Peyer's patch (tissue), 4 donors: ENCODE measurements at regions not wholly inside any gene's neighbourhood (a gene's known extent, or its start where the extent isn't known, plus 50 kb on each side); places are given as distances from the start of the nearest gene placed in this dataset.

Experiments
- DNase-seq, 3 donors: peaks; one replicate each; pipeline ENCODE4 v3.0.0-alpha.2; 2017 to 2019
- H3K27ac ChIP-seq, 4 donors: fragments of 200-600 bp; sonication (generic); one replicate each; pipeline ENCODE4 v1.5.1; 2016 to 2019
- H3K27me3 ChIP-seq, 2 donors: fragments of 200-600 bp; sonication (generic); one replicate each; pipeline ENCODE4 v1.5.1; 2019
- H3K36me3 ChIP-seq, 3 donors: fragments of 200-600 bp; sonication (generic); one replicate each; pipeline ENCODE4 v1.5.1; 2016 to 2019
- H3K4me1 ChIP-seq, 4 donors: fragments of 200-600 bp; sonication (generic); one replicate each; pipeline ENCODE4 v1.5.1; 2016 to 2019
- H3K4me3 ChIP-seq, 4 donors: fragments of 200-600 bp; sonication (generic); 1 replicate in 3 of 4; 2 replicates in 1 of 4; pipeline ENCODE4 v1.5.1; 2016 to 2019; ENCODE audit warnings: mild to moderate bottlenecking in 1 of 4
- H3K9me3 ChIP-seq, 4 donors: fragments of 200-600 bp; sonication (generic); one replicate each; pipeline ENCODE4 v1.5.1; 2016 to 2019; ENCODE audit warnings: mild to moderate bottlenecking in 1 of 4
- POLR2A ChIP-seq, 2 donors: fragments of 450-650 bp; IDR thresholded peaks; one replicate each; pipeline ENCODE4 v1.5.1; 2017; ENCODE audit warnings: antibody characterized with exemption in 2 of 2, mild to moderate bottlenecking in 2 of 2, moderate library complexity in 2 of 2
- TF ChIP-seq, protein P1 (sequence below), 6 experiments: fragments of 450-650 bp in 4 of 6; fragments of 200-600 bp in 2 of 6; sonication (generic) in 1 of 6; IDR thresholded peaks; one replicate each; pipeline ENCODE4 v1.5.1; 2017 to 2019; ENCODE audit warnings: antibody characterized with exemption in 6 of 6, mild to moderate bottlenecking in 3 of 6, moderate library complexity in 1 of 6

DNA sequence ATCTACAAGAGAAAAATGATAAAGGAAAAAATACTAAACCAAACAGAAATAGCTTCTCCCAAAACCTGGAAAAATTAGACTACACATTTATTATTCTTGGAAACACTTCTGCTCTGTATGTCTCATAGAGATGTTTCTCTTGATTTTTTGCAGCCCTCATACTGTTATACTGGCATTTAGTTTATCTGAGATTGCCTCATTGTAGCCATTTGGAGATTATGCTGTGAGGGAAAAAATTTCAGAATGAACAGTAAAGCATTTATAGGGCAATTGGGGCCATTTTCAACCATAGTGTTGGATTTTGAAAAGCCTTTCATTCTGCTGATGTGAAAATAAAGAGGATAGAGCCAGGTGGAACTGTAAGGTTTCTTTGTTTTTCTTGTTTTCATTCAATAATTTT lies 441.8 kb upstream of the RIOK2 start:
- Histone ChIP-seq H3K4me3 (no peak overlapping the region), H3K9me3 (no peaks in the 10 kb centered on the region), H3K27ac (no peak overlapping the region), H3K27me3 (no peaks in the 10 kb centered on the region), H3K36me3 (no peaks in the 10 kb centered on the region), H3K4me1 (no peaks in the 10 kb centered on the region)
- TF ChIP-seq, protein P1, sequence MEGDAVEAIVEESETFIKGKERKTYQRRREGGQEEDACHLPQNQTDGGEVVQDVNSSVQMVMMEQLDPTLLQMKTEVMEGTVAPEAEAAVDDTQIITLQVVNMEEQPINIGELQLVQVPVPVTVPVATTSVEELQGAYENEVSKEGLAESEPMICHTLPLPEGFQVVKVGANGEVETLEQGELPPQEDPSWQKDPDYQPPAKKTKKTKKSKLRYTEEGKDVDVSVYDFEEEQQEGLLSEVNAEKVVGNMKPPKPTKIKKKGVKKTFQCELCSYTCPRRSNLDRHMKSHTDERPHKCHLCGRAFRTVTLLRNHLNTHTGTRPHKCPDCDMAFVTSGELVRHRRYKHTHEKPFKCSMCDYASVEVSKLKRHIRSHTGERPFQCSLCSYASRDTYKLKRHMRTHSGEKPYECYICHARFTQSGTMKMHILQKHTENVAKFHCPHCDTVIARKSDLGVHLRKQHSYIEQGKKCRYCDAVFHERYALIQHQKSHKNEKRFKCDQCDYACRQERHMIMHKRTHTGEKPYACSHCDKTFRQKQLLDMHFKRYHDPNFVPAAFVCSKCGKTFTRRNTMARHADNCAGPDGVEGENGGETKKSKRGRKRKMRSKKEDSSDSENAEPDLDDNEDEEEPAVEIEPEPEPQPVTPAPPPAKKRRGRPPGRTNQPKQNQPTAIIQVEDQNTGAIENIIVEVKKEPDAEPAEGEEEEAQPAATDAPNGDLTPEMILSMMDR (IDR thresholded peaks at IDR 0.05): no peak
- TF ChIP-seq POLR2A (IDR thresholded peaks at IDR 0.05): no peak
- no peak for DNase-seq

DNA sequence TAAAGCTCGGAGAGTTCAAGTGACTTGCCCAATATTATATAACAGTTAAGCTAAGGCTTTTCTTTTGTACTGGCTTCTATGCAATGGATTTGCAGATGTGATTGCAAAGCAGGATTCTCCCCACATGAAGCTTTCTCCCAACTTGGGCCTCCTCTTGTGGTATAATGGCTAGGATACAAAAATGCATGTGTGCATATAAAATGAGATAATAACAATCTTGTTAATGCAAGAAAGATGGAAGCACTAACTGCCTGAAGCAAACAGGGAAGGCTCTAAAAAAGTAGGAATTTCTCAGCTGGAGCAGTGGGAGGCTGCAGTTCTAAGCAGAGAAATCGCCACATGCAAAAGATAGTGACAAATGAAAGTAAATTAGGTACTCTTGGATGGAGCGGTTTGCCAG lies 444.2 kb upstream of the RIOK2 start:
- Histone ChIP-seq H3K4me1 (no peaks in the 10 kb centered on the region), H3K9me3 (no peaks in the 10 kb centered on the region), H3K36me3 (no peaks in the 10 kb centered on the region), H3K4me3 (no peak overlapping the region), H3K27me3 (no peaks in the 10 kb centered on the region), H3K27ac (no peak overlapping the region)
- no peak for DNase-seq
- TF ChIP-seq, protein P1 (IDR thresholded peaks at IDR 0.05): no peak
- no peak for TF ChIP-seq POLR2A (IDR thresholded peaks at IDR 0.05)

DNA sequence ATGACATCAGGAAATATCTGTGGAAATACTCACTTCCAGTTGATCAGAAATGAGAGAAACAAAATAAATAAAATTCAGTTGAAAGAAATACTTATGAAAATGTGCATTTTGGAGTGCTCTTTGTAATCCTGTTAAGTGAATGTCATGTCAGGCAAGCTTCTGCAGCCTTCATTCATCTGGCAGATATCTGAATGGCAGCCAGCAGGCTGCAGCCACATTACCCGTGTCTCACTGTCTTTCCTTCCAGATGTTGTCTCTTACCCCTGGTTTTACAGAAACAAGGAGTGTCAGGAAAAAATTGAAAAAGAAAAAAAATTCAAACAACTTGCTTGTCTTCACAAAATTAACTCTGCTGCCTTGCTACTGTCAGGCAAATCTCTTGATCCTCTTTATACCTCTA lies 445.0 kb upstream of the RIOK2 start:
- no peaks in the 10 kb centered on the region for H3K36me3 ChIP-seq
- no peak overlapping the region for H3K4me3 ChIP-seq
- TF ChIP-seq POLR2A (IDR thresholded peaks at IDR 0.05): no peak
- TF ChIP-seq, protein P1 (IDR thresholded peaks at IDR 0.05): no peak
- H3K27me3 ChIP-seq: no peaks in the 10 kb centered on the region
- H3K4me1 ChIP-seq: no peaks in the 10 kb centered on the region
- no peaks in the 10 kb centered on the region for H3K9me3 ChIP-seq
- no peak overlapping the region for H3K27ac ChIP-seq
- DNase-seq: no peak

DNA sequence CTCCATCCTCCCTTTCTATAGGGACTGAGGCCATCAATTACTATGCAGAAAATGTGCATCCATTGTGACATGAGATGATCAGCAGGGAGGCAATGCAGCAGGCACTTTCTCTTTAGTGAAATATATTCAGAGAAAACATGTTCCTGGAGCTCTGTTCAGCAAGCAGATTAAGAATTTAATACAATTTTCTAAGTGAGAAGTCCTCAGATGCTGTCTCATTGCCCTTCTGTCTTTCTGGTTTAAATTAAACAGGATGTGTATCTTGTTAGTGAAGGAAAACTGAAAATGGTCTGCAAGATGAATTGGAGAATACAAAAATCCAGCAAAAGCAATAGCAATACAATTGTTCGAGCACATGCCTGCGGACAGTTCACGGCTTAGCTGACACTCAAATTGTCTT lies 445.8 kb upstream of the RIOK2 start:
- TF ChIP-seq, protein P1 (IDR thresholded peaks at IDR 0.05): no peak
- TF ChIP-seq POLR2A (IDR thresholded peaks at IDR 0.05): no peak
- no peaks in the 10 kb centered on the region for H3K9me3 ChIP-seq
- no peaks in the 10 kb centered on the region for H3K4me1 ChIP-seq
- no peaks in the 10 kb centered on the region for H3K27me3 ChIP-seq
- no peak overlapping the region for H3K4me3 ChIP-seq
- no peaks in the 10 kb centered on the region for H3K36me3 ChIP-seq
- DNase-seq: no peak
- H3K27ac ChIP-seq: no peak overlapping the region

DNA sequence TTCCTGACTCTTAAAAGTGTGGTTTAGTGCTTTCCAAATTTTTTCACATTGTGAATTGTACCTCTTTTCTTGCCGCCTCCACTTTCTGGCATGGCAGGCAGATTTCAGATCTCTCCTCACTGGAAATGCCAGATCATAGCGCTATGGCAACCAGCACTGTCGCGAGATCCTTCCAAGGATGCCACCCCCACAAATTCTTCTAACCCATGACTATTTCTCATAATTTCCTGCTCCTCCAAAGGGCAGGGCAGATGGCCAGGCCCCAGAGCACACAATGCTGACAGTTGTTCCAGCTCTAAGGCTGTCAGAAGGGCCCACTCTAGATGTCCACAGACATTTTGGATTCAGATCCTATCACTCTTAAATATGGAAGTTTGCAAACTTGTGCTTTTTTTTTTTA lies 446.2 kb upstream of the RIOK2 start:
- Histone ChIP-seq H3K4me1 (no peaks in the 10 kb centered on the region), H3K27me3 (no peaks in the 10 kb centered on the region), H3K27ac (no peak overlapping the region), H3K4me3 (no peak overlapping the region), H3K36me3 (no peaks in the 10 kb centered on the region), H3K9me3 (no peaks in the 10 kb centered on the region)
- no peak for DNase-seq
- TF ChIP-seq POLR2A (IDR thresholded peaks at IDR 0.05): no peak
- TF ChIP-seq, protein P1 (IDR thresholded peaks at IDR 0.05): no peak

DNA sequence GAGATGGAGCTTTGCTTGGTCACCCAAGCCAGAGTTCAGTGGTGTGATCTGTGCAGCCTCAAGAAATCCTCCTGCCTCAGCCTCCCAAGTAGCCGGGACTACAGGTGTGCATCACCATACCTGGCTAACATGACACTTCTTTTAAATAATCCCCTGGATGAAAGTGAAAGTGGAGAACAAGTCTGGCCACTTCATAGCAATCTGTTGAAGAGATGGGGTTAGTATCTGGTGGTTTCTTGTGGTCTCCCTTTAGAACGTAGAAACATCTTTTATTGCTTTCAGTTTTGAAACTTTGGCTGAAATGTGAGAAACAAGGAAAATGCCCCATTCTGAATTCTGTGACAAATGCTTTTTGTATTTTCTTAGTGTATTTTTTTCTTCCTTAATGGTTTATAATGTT lies 452.5 kb upstream of the RIOK2 start:
- Histone ChIP-seq H3K27me3 (no peaks in the 10 kb centered on the region), H3K4me3 (no peak overlapping the region), H3K4me1 (no peaks in the 10 kb centered on the region), H3K27ac (no peak overlapping the region), H3K36me3 (no peaks in the 10 kb centered on the region), H3K9me3 (no peaks in the 10 kb centered on the region)
- TF ChIP-seq POLR2A (IDR thresholded peaks at IDR 0.05): no peak
- TF ChIP-seq, protein P1 (IDR thresholded peaks at IDR 0.05): no peak
- DNase-seq: no peak
